GM18951 (cell line): ENCODE measurements at regions not wholly inside any gene's neighbourhood (a gene's known extent, or its start where the extent isn't known, plus 50 kb on each side); places are given as distances from the start of the nearest gene placed in this dataset.
"Not testable (repeated sequence)": the region's sequence is repeated elsewhere in the genome, so short reads cannot be mapped to it uniquely, and the experiment has no call there.

Experiments used
- POLR2A ChIP-seq: IDR thresholded peaks from 4 replicates; pipeline ENCODE4 v1.6.1; 2011; ENCODE audit warnings: mild to moderate bottlenecking; ENCODE audit not compliant: insufficient read length, insufficient read depth; ENCODE audit errors: extremely low read depth
- in situ Hi-C: fragments of 300-500 bp; cut with MboI; formaldehyde crosslinking; loops from one replicate; pipeline ENCODE4 v1.12.0; 2022; ENCODE audit warnings: low sequenced_read_pairs, mixed read lengths, inconsistent platforms; ENCODE audit not compliant: unreplicated experiment

- TF ChIP-seq POLR2A = no peak
- in situ Hi-C loops = no loop called here
These were observed 203.3 kb upstream of the PCDH18 start for GRCh38 chr4:137735561-137736104.

- in situ Hi-C loops = not testable (repeated sequence)
These were observed 201.2 kb upstream of the PCDH18 start for GRCh38 chr4:137733174-137734141.

GRCh38 chr4:137722910-137723309 is 190.6 kb upstream of the PCDH18 start:
- TF ChIP-seq POLR2A = no peak
- in situ Hi-C loops = no loop called here

GRCh38 chr4:137711502-137711901 is 179.2 kb upstream of the PCDH18 start:
- TF ChIP-seq POLR2A = no peak
- in situ Hi-C loops = no loop called here

GRCh38 chr4:137707626-137708025 is 175.3 kb upstream of the PCDH18 start:
- in situ Hi-C loops = no loop called here
- no peak for TF ChIP-seq POLR2A

GRCh38 chr4:137707102-137707620 is 174.9 kb upstream of the PCDH18 start:
- in situ Hi-C loops = no loop called here
- TF ChIP-seq POLR2A = no peak

- no peak for TF ChIP-seq POLR2A
- in situ Hi-C loops = no loop called here
These were observed 173.0 kb upstream of the PCDH18 start for GRCh38 chr4:137705171-137705783.

GRCh38 chr4:137703195-137703594 is 170.9 kb upstream of the PCDH18 start:
- in situ Hi-C loops = no loop called here
- no peak for TF ChIP-seq POLR2A

GRCh38 chr4:137702512-137702911 is 170.2 kb upstream of the PCDH18 start:
- no peak for TF ChIP-seq POLR2A
- in situ Hi-C loops = no loop called here

GRCh38 chr4:137701401-137701800 is 169.1 kb upstream of the PCDH18 start:
- no peak for TF ChIP-seq POLR2A
- in situ Hi-C loops = no loop called here

- in situ Hi-C loops = no loop called here
- TF ChIP-seq POLR2A = no peak
These were observed 168.5 kb upstream of the PCDH18 start for GRCh38 chr4:137700751-137701150.

- no peak for TF ChIP-seq POLR2A
- in situ Hi-C loops = no loop called here
These were observed 167.8 kb upstream of the PCDH18 start for GRCh38 chr4:137700072-137700471.

- no peak for TF ChIP-seq POLR2A
- in situ Hi-C loops = no loop called here
These were observed 161.8 kb upstream of the PCDH18 start for GRCh38 chr4:137694138-137694537.

- in situ Hi-C loops = no loop called here
- no peak for TF ChIP-seq POLR2A
These were observed 161.3 kb upstream of the PCDH18 start for GRCh38 chr4:137693641-137694040.

GRCh38 chr4:137692205-137692604 is 159.9 kb upstream of the PCDH18 start:
- in situ Hi-C loops = no loop called here
- TF ChIP-seq POLR2A = no peak
